ENCODE measurements at regions not wholly inside any gene's neighbourhood (a gene's known extent, or its start where the extent isn't known, plus 50 kb on each side); places are given as distances from the start of the nearest gene placed in this dataset.

GRCh38 chr17:62147284-62147683 is 82.2 kb upstream of the MED13 start:
- Histone ChIP-seq H3K9me3 (ENCODE audit: control insufficient read depth, insufficient read depth, low read depth, low read length) (no peaks in the 10 kb centered on the region), H3K27me3 (ENCODE audit: control insufficient read depth, insufficient read depth, low read length) (no peaks in the 10 kb centered on the region), H3K4me3 (ENCODE audit: low read depth in 2 of 2, low read length in 2 of 2) (no peak overlapping the region), H3K4me1 (ENCODE audit: control insufficient read depth, insufficient read depth, low read length) (no peaks in the 10 kb centered on the region), H3K27ac (ENCODE audit: low read length) (no peak overlapping the region), H3K36me3 (ENCODE audit: control insufficient read depth, insufficient read depth, low read length) (no peaks in the 10 kb centered on the region)
- TF ChIP-seq TCF7L2 (IDR thresholded peaks at IDR 0.05; ENCODE audit: low read depth, low read length) = no peak
- no peak for TF ChIP-seq POLR2AphosphoS5 (IDR thresholded peaks at IDR 0.05; ENCODE audit: low read depth, low read length)
- no peak for TF ChIP-seq CTCF (IDR thresholded peaks at IDR 0.05)
- no peak for TF ChIP-seq REST (IDR thresholded peaks at IDR 0.05; ENCODE audit: insufficient read depth in 1 of 2, low read depth in 2 of 2, low read length in 1 of 2)
- TF ChIP-seq SIN3A (IDR thresholded peaks at IDR 0.05; ENCODE audit: borderline replicate concordance, insufficient read depth, low read depth, low read length) = no peak
- DNase-seq (ENCODE audit: low read depth, low spot score) (no peak), ATAC-seq (no peak)
- in situ Hi-C loops (cut with HindIII; ENCODE audit: low pct_unique_long_range_greater_than_20kb, low sequenced_read_pairs) (no loop called here), intact Hi-C loops (cut with micrococcal nuclease; ENCODE audit: unreplicated experiment) (no loop called here)
- BruUV-seq (replicated peaks) = no TSS peak
- CTCF ChIA-PET = interaction anchor here (0.6 kb wide), 1 partner anchor 274 kb away, joined by 4 read pairs; no protein-coding TSS in a partner anchor
- POLR2A ChIA-PET = no interaction called here

GRCh38 chr17:62140836-62141235 is 75.8 kb upstream of the MED13 start:
- Histone ChIP-seq H3K27me3 (ENCODE audit: control insufficient read depth, insufficient read depth, low read length) (no peaks in the 10 kb centered on the region), H3K9me3 (ENCODE audit: control insufficient read depth, insufficient read depth, low read depth, low read length) (no peaks in the 10 kb centered on the region), H3K36me3 (ENCODE audit: control insufficient read depth, insufficient read depth, low read length) (no peaks in the 10 kb centered on the region), H3K4me1 (ENCODE audit: control insufficient read depth, insufficient read depth, low read length) (no peaks in the 10 kb centered on the region), H3K4me3 (ENCODE audit: low read depth in 2 of 2, low read length in 2 of 2) (no peak overlapping the region), H3K27ac (ENCODE audit: low read length) (no peak overlapping the region)
- ChIA-PET CTCF (no interaction called here), POLR2A (no interaction called here)
- BruUV-seq (replicated peaks) = no TSS peak
- DNase-seq (ENCODE audit: low read depth, low spot score) (no peak), ATAC-seq (no peak)
- in situ Hi-C loops (cut with HindIII; ENCODE audit: low pct_unique_long_range_greater_than_20kb, low sequenced_read_pairs) (no loop called here), intact Hi-C loops (cut with micrococcal nuclease; ENCODE audit: unreplicated experiment) (no loop called here)
- no peak for TF ChIP-seq REST (IDR thresholded peaks at IDR 0.05; ENCODE audit: insufficient read depth in 1 of 2, low read depth in 2 of 2, low read length in 1 of 2)
- no peak for TF ChIP-seq CTCF (IDR thresholded peaks at IDR 0.05)
- TF ChIP-seq SIN3A (IDR thresholded peaks at IDR 0.05; ENCODE audit: borderline replicate concordance, insufficient read depth, low read depth, low read length) = no peak
- no peak for TF ChIP-seq TCF7L2 (IDR thresholded peaks at IDR 0.05; ENCODE audit: low read depth, low read length)
- no peak for TF ChIP-seq POLR2AphosphoS5 (IDR thresholded peaks at IDR 0.05; ENCODE audit: low read depth, low read length)
